ENCODE measurements at regions not wholly inside any gene's neighbourhood (a gene's known extent, or its start where the extent isn't known, plus 50 kb on each side); places are given as distances from the start of the nearest gene placed in this dataset.

- TF ChIP-seq GLIS3 (CRISPR knock-in tag; IDR thresholded peaks at IDR 0.05) (no peak), ESRRG (CRISPR knock-in tag; IDR thresholded peaks at IDR 0.05) (no peak), ZFP30 (CRISPR knock-in tag; IDR thresholded peaks at IDR 0.05) (no peak), CSRNP3 (CRISPR knock-in tag; IDR thresholded peaks at IDR 0.05) (no peak), CREB5 (CRISPR knock-in tag; IDR thresholded peaks at IDR 0.05; ENCODE audit: low read depth) (no peak), BACH2 (CRISPR knock-in tag; IDR thresholded peaks at IDR 0.05; ENCODE audit: borderline replicate concordance) (no peak), TOX (CRISPR knock-in tag; IDR thresholded peaks at IDR 0.05; ENCODE audit: borderline replicate concordance) (no peak), ZFP3 (CRISPR knock-in tag; IDR thresholded peaks at IDR 0.05) (no peak), POU6F1 (CRISPR knock-in tag; IDR thresholded peaks at IDR 0.05; ENCODE audit: borderline replicate concordance, low read depth) (no peak), PATZ1 (CRISPR knock-in tag; IDR thresholded peaks at IDR 0.05; ENCODE audit: borderline replicate concordance) (no peak), RARB (CRISPR knock-in tag; IDR thresholded peaks at IDR 0.05) (no peak), ISL1 (CRISPR knock-in tag; IDR thresholded peaks at IDR 0.05) (no peak), ZC3H10 (CRISPR knock-in tag; IDR thresholded peaks at IDR 0.05) (no peak)
- ATAC-seq: no peak
These were observed 1054.0 kb downstream of the AGBL1 start for GRCh38 chr15:87133704-87134103.

GRCh38 chr15:87131067-87131466 lies 1051.4 kb downstream of the AGBL1 start:
- no peak for ATAC-seq
- TF ChIP-seq ZNF8 (CRISPR knock-in tag; IDR thresholded peaks at IDR 0.05) (no peak), TOX (CRISPR knock-in tag; IDR thresholded peaks at IDR 0.05; ENCODE audit: borderline replicate concordance) (no peak), CSDC2 (CRISPR knock-in tag; IDR thresholded peaks at IDR 0.05) (no peak)

GRCh38 chr15:87129916-87130315 lies 1050.2 kb downstream of the AGBL1 start:
- TF ChIP-seq ESRRG (CRISPR knock-in tag; IDR thresholded peaks at IDR 0.05) (no peak), CSRNP3 (CRISPR knock-in tag; IDR thresholded peaks at IDR 0.05) (no peak), GLIS3 (CRISPR knock-in tag; IDR thresholded peaks at IDR 0.05) (no peak), TSHZ2 (CRISPR knock-in tag; IDR thresholded peaks at IDR 0.05) (no peak), CREB5 (CRISPR knock-in tag; IDR thresholded peaks at IDR 0.05; ENCODE audit: low read depth) (no peak), ARNTL (CRISPR knock-in tag; IDR thresholded peaks at IDR 0.05; ENCODE audit: borderline replicate concordance, low read depth) (no peak), POU6F1 (CRISPR knock-in tag; IDR thresholded peaks at IDR 0.05; ENCODE audit: borderline replicate concordance, low read depth) (no peak), SNAI2 (CRISPR knock-in tag; IDR thresholded peaks at IDR 0.05) (no peak), OSR1 (CRISPR knock-in tag; IDR thresholded peaks at IDR 0.05) (no peak), TCF4 (CRISPR knock-in tag; IDR thresholded peaks at IDR 0.05; ENCODE audit: borderline replicate concordance) (no peak), ZFP30 (CRISPR knock-in tag; IDR thresholded peaks at IDR 0.05) (no peak), ZNF8 (CRISPR knock-in tag; IDR thresholded peaks at IDR 0.05) (no peak), ZC3H10 (CRISPR knock-in tag; IDR thresholded peaks at IDR 0.05) (no peak), RARB (CRISPR knock-in tag; IDR thresholded peaks at IDR 0.05) (no peak), TOX (CRISPR knock-in tag; IDR thresholded peaks at IDR 0.05; ENCODE audit: borderline replicate concordance) (no peak), ZNF565 (CRISPR knock-in tag; conservative IDR thresholded peaks at IDR 0.05; ENCODE audit: low read depth) (no peak), PATZ1 (CRISPR knock-in tag; IDR thresholded peaks at IDR 0.05; ENCODE audit: borderline replicate concordance) (no peak), ZFP3 (CRISPR knock-in tag; IDR thresholded peaks at IDR 0.05) (no peak), ISL1 (CRISPR knock-in tag; IDR thresholded peaks at IDR 0.05) (no peak)
- ATAC-seq: no peak

Data from SK-N-SH treated with all-trans-retinoic acid at 6 μM for 48 hours (cell line).